ENCODE measurements at regions not wholly inside any gene's neighbourhood (a gene's known extent, or its start where the extent isn't known, plus 50 kb on each side); places are given as distances from the start of the nearest gene placed in this dataset.

GRCh38 chr4:29829067-29829466, 891.1 kb upstream of the PCDH7 start:
- no peak overlapping the region for H3K27ac ChIP-seq (ENCODE audit: extremely low read depth, low read depth, low read length)
- H3K4me1 ChIP-seq (ENCODE audit: control insufficient read depth, insufficient read depth, low read length): no peaks in the 10 kb centered on the region
- no peak overlapping the region for H3K4me3 ChIP-seq (ENCODE audit: low read depth, low read length)
- no peaks in the 10 kb centered on the region for H3K9me3 ChIP-seq (ENCODE audit: control insufficient read depth, insufficient read depth, low read depth, low read length)
- ChIA-PET CTCF (no interaction called here), POLR2A (no interaction called here)
- no peaks in the 10 kb centered on the region for H3K36me3 ChIP-seq (ENCODE audit: control insufficient read depth in 2 of 2, insufficient read depth in 1 of 2, low read length in 2 of 2)
- TF ChIP-seq ZNF701 (tag by site-specific recombination; IDR thresholded peaks at IDR 0.05) (no peak), ZBTB21 (tag by site-specific recombination; IDR thresholded peaks at IDR 0.05) (no peak), ZNF645 (tag by site-specific recombination; IDR thresholded peaks at IDR 0.05) (no peak), ZNF654 (tag by site-specific recombination; IDR thresholded peaks at IDR 0.05; ENCODE audit: low read depth) (no peak), ZFP3 (tag by site-specific recombination; IDR thresholded peaks at IDR 0.05; ENCODE audit: low read depth) (no peak), KLF9 (tag by site-specific recombination; IDR thresholded peaks at IDR 0.05; ENCODE audit: low read depth) (no peak), OVOL3 (tag by site-specific recombination; IDR thresholded peaks at IDR 0.05) (no peak), ZFP69B (tag by site-specific recombination; IDR thresholded peaks at IDR 0.05) (no peak), IKZF3 (tag by site-specific recombination; IDR thresholded peaks at IDR 0.05) (no peak), SP2 (tag by site-specific recombination; IDR thresholded peaks at IDR 0.05) (no peak), ZNF324 (tag by site-specific recombination; IDR thresholded peaks at IDR 0.05) (no peak), ZNF658 (tag by site-specific recombination; IDR thresholded peaks at IDR 0.05) (no peak), ZBTB26 (tag by site-specific recombination; optimal IDR thresholded peaks at IDR 0.05) (no peak), ZNF664 (tag by site-specific recombination; IDR thresholded peaks at IDR 0.05) (no peak), MZF1 (tag by site-specific recombination; IDR thresholded peaks at IDR 0.05; ENCODE audit: borderline replicate concordance) (no peak), PRDM4 (tag by site-specific recombination; IDR thresholded peaks at IDR 0.05) (no peak), ZNF335 (tag by site-specific recombination; conservative IDR thresholded peaks at IDR 0.05) (no peak), TCF7L2 (IDR thresholded peaks at IDR 0.05; ENCODE audit: borderline replicate concordance, low read depth, low read length) (no peak), ZBTB44 (tag by site-specific recombination; IDR thresholded peaks at IDR 0.05) (no peak), ZNF558 (tag by site-specific recombination; IDR thresholded peaks at IDR 0.05) (no peak)

GRCh38 chr4:29852537-29852936, 867.6 kb upstream of the PCDH7 start:
- TF ChIP-seq ZNF350 (tag by site-specific recombination; IDR thresholded peaks at IDR 0.05) (no peak), ZNF561 (tag by site-specific recombination; IDR thresholded peaks at IDR 0.05; ENCODE audit: borderline replicate concordance) (no peak), YY1 (tag by site-specific recombination; IDR thresholded peaks at IDR 0.05) (no peak), YY2 (tag by site-specific recombination; IDR thresholded peaks at IDR 0.05) (no peak)
- ChIA-PET POLR2A (no interaction called here), CTCF (no interaction called here)
- Histone ChIP-seq H3K4me1 (ENCODE audit: control insufficient read depth, insufficient read depth, low read length) (no peaks in the 10 kb centered on the region), H3K9me3 (ENCODE audit: control insufficient read depth, insufficient read depth, low read depth, low read length) (no peaks in the 10 kb centered on the region), H3K27ac (ENCODE audit: extremely low read depth, low read depth, low read length) (no peak overlapping the region), H3K4me3 (ENCODE audit: low read depth, low read length) (no peak overlapping the region), H3K36me3 (ENCODE audit: control insufficient read depth in 2 of 2, insufficient read depth in 1 of 2, low read length in 2 of 2) (no peaks in the 10 kb centered on the region)
